NB4 (cell line): ENCODE measurements at regions not wholly inside any gene's neighbourhood (a gene's known extent, or its start where the extent isn't known, plus 50 kb on each side); places are given as distances from the start of the nearest gene placed in this dataset.

Experiments
- DNase-seq: peaks from one replicate; pipeline ENCODE4 v3.0.0; 2010; ENCODE audit warnings: low read depth
- H3K4me3 ChIP-seq: one replicate; pipeline ENCODE4 v1.5.1; 2011; ENCODE audit warnings: mild to moderate bottlenecking, low read depth, low read length, moderate library complexity
- CTCF ChIP-seq: IDR thresholded peaks from one replicate; pipeline ENCODE4 v1.5.1; 2012; ENCODE audit warnings: low read depth, low read length
- MYC ChIP-seq: IDR thresholded peaks from 2 replicates; pipeline ENCODE4 v1.6.1; 2011; ENCODE audit warnings: low read depth, low read length
- POLR2A ChIP-seq: IDR thresholded peaks from 2 replicates; pipeline ENCODE4 v1.6.1; 2011; ENCODE audit warnings: mild to moderate bottlenecking; ENCODE audit not compliant: insufficient read length; ENCODE audit errors: extremely low read depth
- TF ChIP-seq, protein P1 (sequence below): IDR thresholded peaks from 2 replicates; pipeline ENCODE4 v1.6.1; 2011; ENCODE audit warnings: low read depth, low read length

GRCh38 chr1:47655521-47656300, 217.9 kb downstream of the FOXD2 start:
- no peak for DNase-seq
- TF ChIP-seq POLR2A (no peak), MYC (no peak), CTCF (no peak)
- TF ChIP-seq, protein P1, sequence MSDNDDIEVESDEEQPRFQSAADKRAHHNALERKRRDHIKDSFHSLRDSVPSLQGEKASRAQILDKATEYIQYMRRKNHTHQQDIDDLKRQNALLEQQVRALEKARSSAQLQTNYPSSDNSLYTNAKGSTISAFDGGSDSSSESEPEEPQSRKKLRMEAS: no peak
- no peak overlapping the region for H3K4me3 ChIP-seq

DNA sequence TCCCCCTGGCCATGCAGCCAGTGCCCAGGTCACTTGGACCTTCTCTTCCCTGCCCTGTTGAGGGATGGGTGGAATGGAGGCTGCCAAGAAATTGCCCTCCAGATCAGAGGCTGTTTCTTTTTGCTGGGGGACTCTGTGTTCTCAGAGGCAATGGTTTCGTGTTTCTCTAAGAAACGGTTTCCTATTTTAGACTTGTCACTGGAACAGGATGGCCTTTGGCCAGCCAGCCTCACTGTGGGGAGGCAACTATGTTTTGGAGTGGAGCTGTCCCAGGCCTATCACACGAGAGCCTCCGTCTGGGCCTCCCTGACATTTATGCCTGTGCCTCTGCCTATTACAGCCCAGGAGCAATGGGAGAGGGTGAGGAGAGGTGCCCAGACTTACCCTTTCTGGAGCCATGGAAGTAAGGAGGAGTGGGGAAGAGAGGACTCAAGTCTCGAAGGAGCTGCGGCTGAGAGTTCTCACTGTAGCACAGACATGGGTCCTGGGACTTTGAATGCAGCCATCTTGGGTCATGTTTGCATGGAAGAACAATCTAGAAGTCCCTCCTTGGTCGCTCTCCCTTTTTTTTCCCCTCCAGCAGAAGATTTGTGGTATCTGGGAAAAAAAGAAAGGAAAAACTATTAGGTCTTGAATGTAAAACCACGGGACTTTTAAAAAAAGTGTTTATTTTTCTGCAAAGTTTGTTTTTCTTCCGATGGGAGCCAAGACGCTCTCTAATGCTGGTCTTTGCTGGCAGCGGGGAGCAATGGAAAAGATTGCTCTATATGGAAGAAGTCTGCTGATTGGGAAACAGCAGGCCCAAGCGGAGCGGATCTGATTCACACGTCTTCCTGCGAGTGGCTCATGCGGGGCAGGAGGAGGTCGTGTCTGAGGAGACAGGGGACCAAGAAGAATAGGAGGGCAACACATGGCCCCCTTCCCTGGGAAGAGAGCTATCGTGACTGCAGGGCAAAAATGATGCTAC, 219.2 kb downstream of the FOXD2 start:
- no peak for DNase-seq
- H3K4me3 ChIP-seq: no peak overlapping the region
- TF ChIP-seq MYC: no peak
- TF ChIP-seq CTCF: no peak
- TF ChIP-seq, protein P1: no peak
- TF ChIP-seq POLR2A: no peak

GRCh38 chr1:47658161-47658920, 220.5 kb downstream of the FOXD2 start:
- DNase-seq: no peak
- no peak for TF ChIP-seq POLR2A
- no peak for TF ChIP-seq MYC
- TF ChIP-seq, protein P1: no peak
- TF ChIP-seq CTCF: no peak
- H3K4me3 ChIP-seq: no peak overlapping the region

- TF ChIP-seq CTCF: no peak
- TF ChIP-seq, protein P1: no peak
- TF ChIP-seq POLR2A: no peak
- no peak for TF ChIP-seq MYC
- DNase-seq: no peak
- no peak overlapping the region for H3K4me3 ChIP-seq
Measured at GRCh38 chr1:47659146-47659545, 221.3 kb downstream of the FOXD2 start.

GRCh38 chr1:47660622-47661021, 222.8 kb downstream of the FOXD2 start:
- TF ChIP-seq CTCF: no peak
- no peak for TF ChIP-seq MYC
- TF ChIP-seq POLR2A: no peak
- no peak overlapping the region for H3K4me3 ChIP-seq
- DNase-seq: no peak
